IMR-90 (cell line): ENCODE measurements at regions not wholly inside any gene's neighbourhood (a gene's known extent, or its start where the extent isn't known, plus 50 kb on each side); places are given as distances from the start of the nearest gene placed in this dataset.
A peak's percentile ranks its signal among the peaks of the same experiment; 100 is the strongest.

Source experiments
- ATAC-seq: fragments of 200-7000 bp; cut with Tn5 transposase; 2 replicates; pipeline ENCODE4 v1.9.1; 2020; ENCODE audit warnings: low read depth, mild to moderate bottlenecking, moderate library complexity
- BruUV-seq: library from RNA; stranded (reverse); fragments of 400-500 nt; replicated peaks from 2 replicates; lab custom pipeline; 2021; lab: Mats Ljungman, UMichigan
- CTCF ChIA-PET: fragments of 300-600 bp; formaldehyde crosslinking; extraction: SDS; loops from one replicate; lab custom pipeline; 2021; ENCODE audit warnings: antibody characterized with exemption; lab: Yijun Ruan, JAX
- POLR2A ChIA-PET: fragments of 300-600 bp; sonication (Branson Sonifier 250); formaldehyde crosslinking; loops from one replicate; lab custom pipeline; 2022; ENCODE audit warnings: antibody characterized with exemption; ENCODE audit not compliant: unreplicated experiment; lab: Charles Lee
- DNase-seq: peaks from one replicate; pipeline ENCODE4 v3.0.0; 2013
- H2AFZ ChIP-seq: replicated peaks from 2 replicates; pipeline ENCODE3; 2013; ENCODE audit warnings: low read length, mild to moderate bottlenecking; ENCODE audit not compliant: poor library complexity
- H2AK5ac ChIP-seq: 2 replicates; pipeline ENCODE4 v1.6.1; 2013; ENCODE audit warnings: low read depth, low read length, inconsistent platforms
- H2AK9ac ChIP-seq: replicated peaks from 2 replicates; pipeline ENCODE3; 2013; ENCODE audit warnings: mild to moderate bottlenecking, low read depth, low read length, moderate library complexity; ENCODE audit not compliant: poor library complexity
- H2BK120ac ChIP-seq: 2 replicates; pipeline ENCODE4 v1.6.1; 2013; ENCODE audit warnings: low read depth, low read length, inconsistent platforms
- H2BK15ac ChIP-seq: 3 replicates; pipeline ENCODE4 v1.6.1; 2013; ENCODE audit warnings: low read depth, low read length, inconsistent platforms
- H2BK20ac ChIP-seq: 2 replicates; pipeline ENCODE4 v1.6.1; 2013; ENCODE audit warnings: low read depth, mild to moderate bottlenecking, inconsistent platforms, low read length, moderate library complexity
- H2BK5ac ChIP-seq: 2 replicates; pipeline ENCODE4 v1.6.1; 2013; ENCODE audit warnings: mild to moderate bottlenecking, low read depth, low read length, inconsistent platforms; ENCODE audit not compliant: poor library complexity, severe bottlenecking
- H3K14ac ChIP-seq: replicated peaks from 2 replicates; pipeline ENCODE4 v1.6.1; 2013; ENCODE audit warnings: low read depth, low read length, inconsistent platforms
- H3K18ac ChIP-seq: 2 replicates; pipeline ENCODE4 v1.6.1; 2013; ENCODE audit warnings: low read depth, low read length, control low read depth
- H3K23ac ChIP-seq: 2 replicates; pipeline ENCODE4 v1.6.1; 2013; ENCODE audit warnings: low read depth, low read length, inconsistent platforms
- H3K27ac ChIP-seq: 2 replicates; pipeline ENCODE4 v1.5.1; 2013; ENCODE audit warnings: mild to moderate bottlenecking, control low read depth, low read length; ENCODE audit not compliant: insufficient read depth
- H3K27me3 ChIP-seq: 2 replicates; pipeline ENCODE4 v1.6.1; 2013; ENCODE audit warnings: low read length; ENCODE audit not compliant: control insufficient read depth, insufficient read depth
- H3K36me3 ChIP-seq: 2 replicates; pipeline ENCODE4 v1.6.1; 2013; ENCODE audit warnings: low read length, mixed read lengths; ENCODE audit not compliant: control insufficient read depth, insufficient read depth
- H3K4ac ChIP-seq: 2 replicates; pipeline ENCODE4 v1.6.1; 2013; ENCODE audit warnings: low read depth, low read length, inconsistent platforms
- H3K4me1 ChIP-seq: 2 replicates; pipeline ENCODE4 v1.6.1; 2013; ENCODE audit warnings: low read length, mixed read lengths; ENCODE audit not compliant: control insufficient read depth, insufficient read depth
- H3K4me2 ChIP-seq: 2 replicates; pipeline ENCODE4 v1.6.1; 2013; ENCODE audit warnings: low read depth, mild to moderate bottlenecking, control low read depth, low read length, moderate library complexity
- H3K4me3 ChIP-seq: 2 replicates; pipeline ENCODE4 v1.5.1; 2013; ENCODE audit warnings: low read depth, mild to moderate bottlenecking, control low read depth, low read length, moderate library complexity; ENCODE audit not compliant: insufficient read depth
- H3K56ac ChIP-seq: 2 replicates; pipeline ENCODE4 v1.6.1; 2013; ENCODE audit warnings: low read length, inconsistent platforms; ENCODE audit not compliant: insufficient read depth; ENCODE audit errors: extremely low read depth
- H3K79me1 ChIP-seq, 2 experiments: 2 replicates each; pipeline ENCODE4 v1.6.1; 2013; ENCODE audit warnings: low read length in 2 of 2, inconsistent platforms in 1 of 2, low read depth in 1 of 2
- H3K9ac ChIP-seq: 2 replicates; pipeline ENCODE4 v1.6.1; 2013; ENCODE audit warnings: low read depth, low read length, control low read depth
- H3K9me1 ChIP-seq: 2 replicates; pipeline ENCODE4 v1.6.1; 2013; ENCODE audit warnings: low read length, inconsistent platforms; ENCODE audit not compliant: insufficient read depth
- H3K9me3 ChIP-seq: 2 replicates; pipeline ENCODE4 v1.6.1; 2013; ENCODE audit warnings: low read length; ENCODE audit not compliant: control insufficient read depth, insufficient read depth
- H4K20me1 ChIP-seq: 2 replicates; pipeline ENCODE4 v1.6.1; 2013; ENCODE audit warnings: low read length, inconsistent platforms; ENCODE audit not compliant: insufficient read depth
- H4K5ac ChIP-seq: 2 replicates; pipeline ENCODE4 v1.6.1; 2013; ENCODE audit warnings: mild to moderate bottlenecking, low read depth, low read length, control low read depth
- H4K8ac ChIP-seq, 2 experiments: 2 replicates each; pipeline ENCODE4 v1.6.1; 2013; ENCODE audit warnings: low read depth in 2 of 2, low read length in 2 of 2, control low read depth in 1 of 2, inconsistent platforms in 1 of 2
- H4K91ac ChIP-seq: 2 replicates; pipeline ENCODE4 v1.6.1; 2013; ENCODE audit warnings: low read depth, low read length, inconsistent platforms; ENCODE audit not compliant: insufficient read depth
- BHLHE40 ChIP-seq: fragments of 150-350 bp; IDR thresholded peaks from 2 replicates; pipeline ENCODE4 v1.6.1; 2016; ENCODE audit warnings: mild to moderate bottlenecking, low read depth, low read length
- MAZ ChIP-seq: IDR thresholded peaks from 2 replicates; pipeline ENCODE4 v1.6.1; 2012; ENCODE audit warnings: low read depth, mild to moderate bottlenecking, low read length, improper control_type of control experiment, moderate library complexity, borderline replicate concordance
- NFE2L2 ChIP-seq: fragments of 150-350 bp; IDR thresholded peaks from 2 replicates; pipeline ENCODE4 v1.6.1; 2016; ENCODE audit warnings: low read depth, mild to moderate bottlenecking, low read length
- POLR2A ChIP-seq: IDR thresholded peaks from 2 replicates; pipeline ENCODE4 v1.6.1; 2012; ENCODE audit warnings: mild to moderate bottlenecking, low read depth, low read length
- RCOR1 ChIP-seq: IDR thresholded peaks from 2 replicates; pipeline ENCODE4 v1.6.1; 2012; ENCODE audit warnings: mild to moderate bottlenecking, low read length, improper control_type of control experiment; ENCODE audit not compliant: insufficient replicate concordance
- WGBS, 2 experiments: methylation state at CpG; one replicate each; pipeline versions ENCODE4 v1.1.5 to v1.1.7; 2013; ENCODE audit warnings: missing lambda C conversion rate in 2 of 2; ENCODE audit not compliant: insufficient read length in 1 of 2; ENCODE audit errors: extremely low coverage in 2 of 2; 5-methylcytosine and 5-hydroxymethylcytosine counted together
- dilution Hi-C: fragments of 300-500 bp; cut with HindIII; formaldehyde crosslinking; loops from one replicate; pipeline ENCODE4 v1.14.3; 2018; ENCODE audit warnings: low sequenced_read_pairs; ENCODE audit not compliant: unreplicated experiment
- in situ Hi-C: fragments of 300-500 bp; cut with MboI; formaldehyde crosslinking; loops from 3 replicates; pipeline ENCODE4 v1.14.3; 2019; ENCODE audit warnings: low sequenced_read_pairs, inconsistent platforms, mixed read lengths
- intact Hi-C: fragments of 100-400 bp; cut with micrococcal nuclease; formaldehyde crosslinking; loops from 2 replicates; pipeline ENCODE4 v1.10.0; 2022

GRCh38 chr17:72219824-72220493 lies 99.1 kb downstream of the SOX9 start:
- Histone ChIP-seq H3K9ac (no peak overlapping the region), H3K4me1 (peaks cover 4% of the 10 kb centered on the region; the same call in 1 of the 2 replicates), H3K23ac (no peak overlapping the region), H3K9me1 (no peaks in the 10 kb centered on the region), H3K27ac (no peak overlapping the region), H4K20me1 (no peaks in the 10 kb centered on the region), H4K8ac (no peak overlapping the region), H3K56ac (no peak overlapping the region), H2BK15ac (no peak overlapping the region), H2AK9ac (peak overlapping the region; percentile 15), H2AK5ac (no peak overlapping the region), H3K79me1 (no peaks in the 10 kb centered on the region), H2BK5ac (no peak overlapping the region), H2AFZ (peak overlapping the region; percentile 71), H3K27me3 (peaks cover 39% of the 10 kb centered on the region), H4K5ac (no peak overlapping the region), H3K4me3 (no peak overlapping the region; the same call in 1 of the 2 replicates), H2BK20ac (no peak overlapping the region), H3K14ac (no peak overlapping the region), H3K4ac (no peak overlapping the region), H3K36me3 (no peaks in the 10 kb centered on the region), H3K9me3 (peaks cover 6% of the 10 kb centered on the region), H4K91ac (no peak overlapping the region), H3K18ac (no peak overlapping the region), H2BK120ac (no peak overlapping the region), H3K4me2 (peak overlapping the region; percentile 36)
- CTCF ChIA-PET, result no interaction called here
- no TSS peak for BruUV-seq
- POLR2A ChIA-PET, result no interaction called here
- intact Hi-C loops, result no loop called here
- in situ Hi-C loops, result no loop called here
- dilution Hi-C loops, result no loop called here
- DNase-seq, result no peak
- ATAC-seq, result no peak
- TF ChIP-seq POLR2A (no peak), BHLHE40 (no peak), MAZ (no peak), NFE2L2 (no peak), RCOR1 (no peak)
- WGBS, 2 experiments, result 19% methylated on average over 4 of the region's 22 CpGs; no CpG with 5 or more reads in 1 of the 2 experiments
